ENCODE measurements at regions not wholly inside any gene's neighbourhood (a gene's known extent, or its start where the extent isn't known, plus 50 kb on each side); places are given as distances from the start of the nearest gene placed in this dataset.

GRCh38 chr2:64324746-64325410 is 129.1 kb upstream of the LGALSL start:
- intact Hi-C loops (cut with micrococcal nuclease; ENCODE audit: unreplicated experiment) = no loop called here
- no peaks in the 10 kb centered on the region for H3K9me3 Mint-ChIP-seq (ENCODE audit: unreplicated experiment)
- H3K4me3 ChIP-seq (ENCODE audit: low read depth, low read length) = no peak overlapping the region
- no peak for DNase-seq
- no peaks in the 10 kb centered on the region for H3K36me3 ChIP-seq (ENCODE audit: control insufficient read depth, insufficient read depth, low read length)
- peaks cover 19% of the 10 kb centered on the region for H3K4me1 Mint-ChIP-seq (ENCODE audit: low read depth, unreplicated experiment)
- H3K4me1 ChIP-seq = peaks cover 9% of the 10 kb centered on the region
- ChIA-PET CTCF (no interaction called here), POLR2A (no interaction called here)
- H3K27me3 Mint-ChIP-seq (ENCODE audit: insufficient read depth, unreplicated experiment) = no peaks in the 10 kb centered on the region
- no peak overlapping the region for H3K27ac Mint-ChIP-seq (ENCODE audit: unreplicated experiment)
- no TSS peak for BruUV-seq (replicated peaks)
- H3K4me3 Mint-ChIP-seq (ENCODE audit: unreplicated experiment) = no peak overlapping the region
- no peaks in the 10 kb centered on the region for H3K27me3 ChIP-seq (replicated peaks; ENCODE audit: control insufficient read depth, insufficient read depth, low read length)
- TF ChIP-seq CTCF (IDR thresholded peaks at IDR 0.05; ENCODE audit: insufficient read depth in 1 of 2, low read depth in 1 of 2, low read length in 1 of 2, severe bottlenecking in 1 of 2, unreplicated experiment in 1 of 2) = no peak
- no peaks in the 10 kb centered on the region for H3K9me3 ChIP-seq
- no peaks in the 10 kb centered on the region for H3K36me3 Mint-ChIP-seq (ENCODE audit: insufficient read depth, unreplicated experiment)

DNA sequence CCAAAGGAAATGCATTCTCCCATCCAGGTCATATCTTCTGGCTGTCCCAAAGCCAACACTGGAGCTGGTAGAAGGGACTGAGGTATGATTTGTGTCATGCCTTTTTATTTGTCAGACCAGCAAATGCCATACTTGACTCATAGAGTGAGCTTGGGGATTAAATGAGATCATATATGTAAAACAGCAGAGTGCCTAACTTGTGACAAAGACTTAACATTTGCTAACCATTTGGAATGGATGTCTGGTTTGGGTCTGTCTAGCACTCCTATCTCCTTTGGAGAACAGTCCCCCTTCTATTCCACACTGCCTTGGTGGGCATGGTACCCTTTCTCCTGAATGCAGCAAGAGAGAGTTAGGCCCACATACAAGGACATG is 128.5 kb upstream of the LGALSL start:
- no peaks in the 10 kb centered on the region for H3K9me3 Mint-ChIP-seq (ENCODE audit: unreplicated experiment)
- no peaks in the 10 kb centered on the region for H3K36me3 ChIP-seq (ENCODE audit: control insufficient read depth, insufficient read depth, low read length)
- CTCF ChIA-PET = no interaction called here
- no peak for TF ChIP-seq CTCF (IDR thresholded peaks at IDR 0.05; ENCODE audit: insufficient read depth in 1 of 2, low read depth in 1 of 2, low read length in 1 of 2, severe bottlenecking in 1 of 2, unreplicated experiment in 1 of 2)
- H3K27me3 ChIP-seq (replicated peaks; ENCODE audit: control insufficient read depth, insufficient read depth, low read length) = no peaks in the 10 kb centered on the region
- no TSS peak for BruUV-seq (replicated peaks)
- POLR2A ChIA-PET = interaction anchor here (0.5 kb wide), 1 partner anchor 362 kb away, joined by 3 read pairs; no protein-coding TSS in a partner anchor
- no peaks in the 10 kb centered on the region for H3K36me3 Mint-ChIP-seq (ENCODE audit: insufficient read depth, unreplicated experiment)
- H3K9me3 ChIP-seq = no peaks in the 10 kb centered on the region
- no peak overlapping the region for H3K27ac Mint-ChIP-seq (ENCODE audit: unreplicated experiment)
- DNase-seq = no peak
- no peaks in the 10 kb centered on the region for H3K27me3 Mint-ChIP-seq (ENCODE audit: insufficient read depth, unreplicated experiment)
- no peak overlapping the region for H3K4me3 ChIP-seq (ENCODE audit: low read depth, low read length)
- no peak overlapping the region for H3K4me3 Mint-ChIP-seq (ENCODE audit: unreplicated experiment)
- H3K4me1 ChIP-seq = peaks cover 9% of the 10 kb centered on the region
- intact Hi-C loops (cut with micrococcal nuclease; ENCODE audit: unreplicated experiment) = no loop called here
- H3K4me1 Mint-ChIP-seq (ENCODE audit: low read depth, unreplicated experiment) = peaks cover 24% of the 10 kb centered on the region

DNA sequence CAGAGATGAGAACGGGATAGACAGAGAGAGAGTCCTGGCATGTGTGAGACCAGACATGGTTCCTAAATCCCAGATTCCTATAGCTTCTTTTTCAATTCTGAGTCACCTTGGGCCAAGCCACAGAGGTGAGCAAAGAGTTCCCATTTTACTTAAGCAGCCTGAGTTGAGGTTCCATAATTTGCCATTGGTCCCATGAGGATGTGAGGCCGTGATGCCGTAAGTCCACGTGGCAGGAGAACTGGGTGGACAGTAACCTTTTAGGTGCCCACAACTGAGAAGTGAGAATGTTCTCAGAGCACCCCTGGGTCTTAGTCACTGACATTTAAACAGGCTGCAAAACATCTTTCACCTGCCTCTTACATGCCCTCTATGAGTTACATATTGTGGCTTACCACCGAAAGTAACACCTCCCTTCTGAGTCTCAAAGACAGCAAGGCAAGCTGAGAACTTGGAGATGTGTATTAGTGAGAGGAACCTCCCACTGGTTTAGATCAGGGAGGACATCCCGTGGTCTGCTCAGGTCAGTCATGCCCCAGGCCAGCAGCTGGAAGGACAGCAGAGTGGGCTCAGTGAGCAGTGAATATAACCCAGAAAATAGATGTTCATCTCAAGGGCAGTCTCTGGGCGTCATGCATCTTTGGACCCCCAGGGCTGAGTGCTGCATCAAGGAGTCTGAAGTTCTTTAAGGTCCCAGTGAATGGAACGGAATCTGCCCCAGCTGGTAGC is 127.9 kb upstream of the LGALSL start:
- BruUV-seq (replicated peaks) = no TSS peak
- POLR2A ChIA-PET = interaction anchor here (0.5 kb wide), 1 partner anchor 363 kb away, joined by 3 read pairs; no protein-coding TSS in a partner anchor
- DNase-seq = no peak
- TF ChIP-seq CTCF (IDR thresholded peaks at IDR 0.05; ENCODE audit: insufficient read depth in 1 of 2, low read depth in 1 of 2, low read length in 1 of 2, severe bottlenecking in 1 of 2, unreplicated experiment in 1 of 2) = no peak
- Histone ChIP-seq H3K9me3 (no peaks in the 10 kb centered on the region), H3K27me3 (replicated peaks; ENCODE audit: control insufficient read depth, insufficient read depth, low read length) (no peaks in the 10 kb centered on the region), H3K4me1 (peaks cover 9% of the 10 kb centered on the region), H3K4me3 (ENCODE audit: low read depth, low read length) (no peak overlapping the region), H3K36me3 (ENCODE audit: control insufficient read depth, insufficient read depth, low read length) (no peaks in the 10 kb centered on the region)
- intact Hi-C loops (cut with micrococcal nuclease; ENCODE audit: unreplicated experiment) = no loop called here
- Mint-ChIP-seq H3K9me3 (ENCODE audit: unreplicated experiment) (no peaks in the 10 kb centered on the region), H3K27ac (ENCODE audit: unreplicated experiment) (no peak overlapping the region), H3K36me3 (ENCODE audit: insufficient read depth, unreplicated experiment) (no peaks in the 10 kb centered on the region), H3K4me1 (ENCODE audit: low read depth, unreplicated experiment) (peaks cover 30% of the 10 kb centered on the region), H3K4me3 (ENCODE audit: unreplicated experiment) (no peak overlapping the region), H3K27me3 (ENCODE audit: insufficient read depth, unreplicated experiment) (no peaks in the 10 kb centered on the region)
- CTCF ChIA-PET = no interaction called here

Data from Caco-2 (cell line).